HepG2 (cell line): ENCODE measurements at regions not wholly inside any gene's neighbourhood (a gene's known extent, or its start where the extent isn't known, plus 50 kb on each side); places are given as distances from the start of the nearest gene placed in this dataset.

ENCODE experiments used
- ATRX ChIP-seq: sonication (generic); formaldehyde crosslinking; IDR thresholded peaks from 2 replicates; pipeline ENCODE4 v1.4.0; 2020; ENCODE audit warnings: missing genetic modification reagents, borderline replicate concordance
- CENPT ChIP-seq: sonication (generic); formaldehyde crosslinking; IDR thresholded peaks from 2 replicates; pipeline ENCODE4 v1.8.0; 2022; ENCODE audit warnings: low read depth, mild to moderate bottlenecking, moderate library complexity, missing genetic modification reagents
- FOXK1 ChIP-seq: sonication (generic); formaldehyde crosslinking; IDR thresholded peaks from 2 replicates; pipeline ENCODE4 v1.4.0; 2020; ENCODE audit warnings: low read depth, missing genetic modification reagents, borderline replicate concordance
- FOXP1 ChIP-seq, 2 experiments: fragments of 450-650 bp in 1 of 2; IDR thresholded peaks; 2 replicates each; pipeline ENCODE4 v1.6.1; 2017 to 2018; ENCODE audit warnings: antibody characterized with exemption in 1 of 2
- GATAD2A ChIP-seq: IDR thresholded peaks from 2 replicates; pipeline ENCODE4 v1.6.1; 2016
- KLF6 ChIP-seq: IDR thresholded peaks from 2 replicates; pipeline ENCODE4 v1.8.0; 2016; ENCODE audit warnings: missing biosample characterization, missing genetic modification reagents
- KMT2A ChIP-seq: sonication (generic); formaldehyde crosslinking; IDR thresholded peaks from 2 replicates; pipeline ENCODE4 v1.4.0; 2020; ENCODE audit warnings: missing genetic modification reagents
- MED13 ChIP-seq: sonication (generic); formaldehyde crosslinking; IDR thresholded peaks from 2 replicates; pipeline ENCODE4 v1.5.0; 2020; ENCODE audit warnings: missing genetic modification reagents
- RAD51 ChIP-seq: fragments of 450-650 bp; IDR thresholded peaks from 2 replicates; pipeline ENCODE4 v1.6.1; 2016; ENCODE audit warnings: borderline replicate concordance
- SKI ChIP-seq: fragments of 450-650 bp; IDR thresholded peaks from one replicate; pipeline ENCODE4 v1.6.1; 2018; ENCODE audit warnings: mild to moderate bottlenecking; ENCODE audit not compliant: partially characterized antibody
- SOX5 ChIP-seq: IDR thresholded peaks from 2 replicates; pipeline ENCODE4 v1.6.1; 2016; ENCODE audit warnings: borderline replicate concordance
- ZC3H13 ChIP-seq: sonication (generic); formaldehyde crosslinking; IDR thresholded peaks from 2 replicates; pipeline ENCODE4 v1.8.1; 2023; ENCODE audit warnings: mild to moderate bottlenecking, missing genetic modification reagents, moderate library complexity
- ZFP62 ChIP-seq: sonication (generic); formaldehyde crosslinking; IDR thresholded peaks from 2 replicates; pipeline ENCODE4 v1.4.0; 2020; ENCODE audit warnings: missing genetic modification reagents
- ZFP90 ChIP-seq: sonication (generic); formaldehyde crosslinking; IDR thresholded peaks from 2 replicates; pipeline ENCODE4 v1.8.0; 2022; ENCODE audit warnings: missing genetic modification reagents, mild to moderate bottlenecking, inconsistent platforms, borderline replicate concordance
- ZFY ChIP-seq: sonication (generic); formaldehyde crosslinking; IDR thresholded peaks from 2 replicates; pipeline ENCODE4 v1.4.0; 2020; ENCODE audit warnings: missing genetic modification reagents
- ZNF33A ChIP-seq: sonication (generic); formaldehyde crosslinking; IDR thresholded peaks from 2 replicates; pipeline ENCODE4 v1.5.1; 2020; ENCODE audit warnings: missing genetic modification reagents, mild to moderate bottlenecking, moderate library complexity, borderline replicate concordance
- ZNF44 ChIP-seq: sonication (generic); formaldehyde crosslinking; IDR thresholded peaks from 2 replicates; pipeline ENCODE4 v1.5.1; 2020; ENCODE audit warnings: mild to moderate bottlenecking, missing genetic modification reagents
- ZNF496 ChIP-seq: sonication (generic); formaldehyde crosslinking; IDR thresholded peaks from 2 replicates; pipeline ENCODE4 v1.8.1; 2023; ENCODE audit warnings: mild to moderate bottlenecking, moderate library complexity, missing genetic modification reagents; ENCODE audit not compliant: insufficient replicate concordance
- ZNF609 ChIP-seq: sonication (generic); formaldehyde crosslinking; IDR thresholded peaks from 2 replicates; pipeline ENCODE4 v1.4.0; 2020; ENCODE audit warnings: mild to moderate bottlenecking, missing genetic modification reagents, borderline replicate concordance
- TF ChIP-seq, protein P1 (sequence below): sonication (generic); formaldehyde crosslinking; IDR thresholded peaks from 2 replicates; pipeline ENCODE4 v1.4.0; 2020; ENCODE audit warnings: missing genetic modification reagents
- TF ChIP-seq, protein P2 (sequence below): sonication (generic); formaldehyde crosslinking; IDR thresholded peaks from 2 replicates; pipeline ENCODE4 v1.4.0; 2020; ENCODE audit warnings: mild to moderate bottlenecking, missing genetic modification reagents

DNA sequence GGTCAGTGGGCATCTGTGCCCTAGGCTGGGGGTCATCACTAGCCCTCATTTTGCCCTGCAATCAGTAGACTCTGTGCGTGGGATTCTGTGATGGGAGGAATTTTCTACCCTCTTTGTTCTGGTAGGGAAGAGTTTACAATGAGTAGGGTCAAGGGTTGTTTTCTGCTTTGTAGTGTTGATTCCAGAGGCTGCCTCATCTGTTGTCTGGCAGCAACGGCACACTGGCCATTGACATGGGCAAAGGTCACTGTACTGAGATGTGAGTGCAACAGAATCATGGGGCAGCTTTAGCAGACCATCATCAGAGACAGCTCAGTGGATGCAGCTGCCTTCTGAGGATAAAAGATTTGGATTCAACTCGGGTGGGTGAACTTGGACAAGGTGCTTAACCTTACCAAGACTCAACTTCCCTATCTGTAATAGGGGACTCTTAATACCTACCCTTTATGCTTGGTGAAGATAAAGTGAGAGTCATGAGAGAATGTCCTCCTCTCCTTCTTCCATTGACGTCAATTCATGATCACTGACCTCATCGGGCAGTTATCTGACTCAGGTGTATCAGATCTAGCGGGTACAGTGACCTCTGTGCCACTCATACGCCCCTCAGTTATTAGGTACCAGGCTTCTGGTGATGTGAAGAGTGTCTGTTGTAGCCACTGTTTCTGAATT lies 127.5 kb downstream of the RPLP1 start (continued):
- no peak for TF ChIP-seq KLF6
- TF ChIP-seq ZC3H13 = no peak
- TF ChIP-seq ATRX = no peak
- TF ChIP-seq ZNF44 (CRISPR knock-in tag) = no peak
- TF ChIP-seq, protein P1, sequence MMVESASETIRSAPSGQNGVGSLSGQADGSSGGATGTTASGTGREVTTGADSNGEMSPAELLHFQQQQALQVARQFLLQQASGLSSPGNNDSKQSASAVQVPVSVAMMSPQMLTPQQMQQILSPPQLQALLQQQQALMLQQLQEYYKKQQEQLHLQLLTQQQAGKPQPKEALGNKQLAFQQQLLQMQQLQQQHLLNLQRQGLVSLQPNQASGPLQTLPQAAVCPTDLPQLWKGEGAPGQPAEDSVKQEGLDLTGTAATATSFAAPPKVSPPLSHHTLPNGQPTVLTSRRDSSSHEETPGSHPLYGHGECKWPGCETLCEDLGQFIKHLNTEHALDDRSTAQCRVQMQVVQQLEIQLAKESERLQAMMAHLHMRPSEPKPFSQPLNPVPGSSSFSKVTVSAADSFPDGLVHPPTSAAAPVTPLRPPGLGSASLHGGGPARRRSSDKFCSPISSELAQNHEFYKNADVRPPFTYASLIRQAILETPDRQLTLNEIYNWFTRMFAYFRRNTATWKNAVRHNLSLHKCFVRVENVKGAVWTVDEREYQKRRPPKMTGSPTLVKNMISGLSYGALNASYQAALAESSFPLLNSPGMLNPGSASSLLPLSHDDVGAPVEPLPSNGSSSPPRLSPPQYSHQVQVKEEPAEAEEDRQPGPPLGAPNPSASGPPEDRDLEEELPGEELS (CRISPR knock-in tag) = peak; percentile 34; the same call in 1 of the 2 replicates
- TF ChIP-seq GATAD2A (CRISPR knock-in tag) = peak; percentile 21; the same call in 1 of the 2 replicates
- TF ChIP-seq KMT2A (CRISPR knock-in tag) = no peak
- no peak for TF ChIP-seq MED13 (CRISPR knock-in tag)
- peak; percentile 70 for TF ChIP-seq FOXP1 (IDR thresholded peaks at IDR 0.05)
- TF ChIP-seq FOXP1 (CRISPR knock-in tag; IDR thresholded peaks at IDR 0.05) = peak; percentile 84
- TF ChIP-seq ZFY (CRISPR knock-in tag) = no peak
- peak; percentile 61 for TF ChIP-seq SKI
- TF ChIP-seq, protein P2, sequence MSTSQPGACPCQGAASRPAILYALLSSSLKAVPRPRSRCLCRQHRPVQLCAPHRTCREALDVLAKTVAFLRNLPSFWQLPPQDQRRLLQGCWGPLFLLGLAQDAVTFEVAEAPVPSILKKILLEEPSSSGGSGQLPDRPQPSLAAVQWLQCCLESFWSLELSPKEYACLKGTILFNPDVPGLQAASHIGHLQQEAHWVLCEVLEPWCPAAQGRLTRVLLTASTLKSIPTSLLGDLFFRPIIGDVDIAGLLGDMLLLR (CRISPR knock-in tag) = no peak
- TF ChIP-seq ZFP62 = no peak
- no peak for TF ChIP-seq ZFP90 (CRISPR knock-in tag)
- no peak for TF ChIP-seq ZNF496 (CRISPR knock-in tag)
- TF ChIP-seq ZNF609 (CRISPR knock-in tag) = peak; percentile 54; the same call in 1 of the 2 replicates
- no peak for TF ChIP-seq ZNF33A
- TF ChIP-seq FOXK1 (CRISPR knock-in tag) = peak; percentile 20; the same call in 1 of the 2 replicates
- peak; percentile 86 for TF ChIP-seq SOX5 (CRISPR knock-in tag)
- TF ChIP-seq RAD51 = no peak
- no peak for TF ChIP-seq CENPT (CRISPR knock-in tag)
